ENCODE measurements at regions not wholly inside any gene's neighbourhood (a gene's known extent, or its start where the extent isn't known, plus 50 kb on each side); places are given as distances from the start of the nearest gene placed in this dataset.
"Not testable (repeated sequence)": the region's sequence is repeated elsewhere in the genome, so short reads cannot be mapped to it uniquely, and the experiment has no call there.

GRCh38 chr22:49013707-49014106, 814.0 kb downstream of the BRD1 start:
- DNase-seq = no peak

GRCh38 chr22:49012712-49013395, 814.8 kb downstream of the BRD1 start:
- no peak for DNase-seq

GRCh38 chr22:49011769-49012648, 815.7 kb downstream of the BRD1 start:
- no peak for DNase-seq

- DNase-seq = no peak
These were observed 816.3 kb downstream of the BRD1 start for GRCh38 chr22:49011379-49011768.

- no peak for DNase-seq
These were observed 816.8 kb downstream of the BRD1 start for GRCh38 chr22:49010901-49011300.

- DNase-seq = no peak
These were observed 817.4 kb downstream of the BRD1 start for GRCh38 chr22:49010070-49010863.

GRCh38 chr22:49009359-49010063, 818.2 kb downstream of the BRD1 start:
- no peak for DNase-seq

GRCh38 chr22:49008682-49009235, 818.9 kb downstream of the BRD1 start:
- DNase-seq = no peak

- DNase-seq = no peak
These were observed 820.5 kb downstream of the BRD1 start for GRCh38 chr22:49007013-49007653.

GRCh38 chr22:49006207-49007012, 821.3 kb downstream of the BRD1 start:
- DNase-seq = no peak

- no peak for DNase-seq
These were observed 822.1 kb downstream of the BRD1 start for GRCh38 chr22:49005557-49005956.

- no peak for DNase-seq
These were observed 822.9 kb downstream of the BRD1 start for GRCh38 chr22:49004484-49005399.

GRCh38 chr22:48997605-48998004, 830.1 kb downstream of the BRD1 start:
- DNase-seq = not testable (repeated sequence)

- DNase-seq = no peak
These were observed 834.0 kb downstream of the BRD1 start for GRCh38 chr22:48993655-48994054.

- no peak for DNase-seq
These were observed 843.0 kb downstream of the BRD1 start for GRCh38 chr22:48984639-48985038.

- no peak for DNase-seq
These were observed 845.3 kb downstream of the BRD1 start for GRCh38 chr22:48982321-48982905.

- DNase-seq = no peak
These were observed 846.2 kb downstream of the BRD1 start for GRCh38 chr22:48981371-48982061.

GRCh38 chr22:48980918-48981317, 846.8 kb downstream of the BRD1 start:
- no peak for DNase-seq

GRCh38 chr22:48980409-48980808, 847.3 kb downstream of the BRD1 start:
- no peak for DNase-seq

Measured in bone marrow (tissue), 2 donors.